Neural cell (in vitro differentiated cells): ENCODE measurements at regions not wholly inside any gene's neighbourhood (a gene's known extent, or its start where the extent isn't known, plus 50 kb on each side); places are given as distances from the start of the nearest gene placed in this dataset.

ENCODE experiments used
- EP300 ChIP-seq: fragments of 450-650 bp; conservative IDR thresholded peaks from 2 replicates; pipeline ENCODE4 v1.6.1; 2014; ENCODE audit warnings: antibody characterized with exemption, mild to moderate bottlenecking, moderate library complexity; ENCODE audit not compliant: poor library complexity, severe bottlenecking
- EZH2 ChIP-seq: fragments of 200-600, 300-800 bp; shearing (Covaris generic), sonication (generic); IDR thresholded peaks from 2 replicates; pipeline ENCODE4 v1.6.1; 2014; ENCODE audit warnings: antibody characterized with exemption, low read length, borderline replicate concordance, mild to moderate bottlenecking; ENCODE audit not compliant: insufficient read depth, poor library complexity, severe bottlenecking
- MXI1 ChIP-seq: fragments of 450-650 bp; conservative IDR thresholded peaks from 2 replicates; pipeline ENCODE4 v1.6.1; 2014; ENCODE audit warnings: antibody characterized with exemption, mild to moderate bottlenecking; ENCODE audit not compliant: poor library complexity, severe bottlenecking
- POLR2AphosphoS5 ChIP-seq: IDR thresholded peaks from 2 replicates; pipeline ENCODE4 v1.6.1; 2012
- RAD21 ChIP-seq: fragments of 450-650 bp; conservative IDR thresholded peaks from 2 replicates; pipeline ENCODE4 v1.6.1; 2014; ENCODE audit warnings: antibody characterized with exemption, mild to moderate bottlenecking, moderate library complexity
- TAF1 ChIP-seq: IDR thresholded peaks from 2 replicates; pipeline ENCODE4 v1.6.1; 2012; ENCODE audit warnings: low read depth
- TF ChIP-seq, protein P1 (sequence below): fragments of 450-650 bp; IDR thresholded peaks from 2 replicates; pipeline ENCODE4 v1.5.1; 2014; ENCODE audit warnings: antibody characterized with exemption, mild to moderate bottlenecking, moderate library complexity; ENCODE audit not compliant: poor library complexity, severe bottlenecking
- TF ChIP-seq, protein P2 (sequence below): IDR thresholded peaks from 2 replicates; pipeline ENCODE4 v1.6.1; 2012; ENCODE audit warnings: borderline replicate concordance

- TF ChIP-seq, protein P1, sequence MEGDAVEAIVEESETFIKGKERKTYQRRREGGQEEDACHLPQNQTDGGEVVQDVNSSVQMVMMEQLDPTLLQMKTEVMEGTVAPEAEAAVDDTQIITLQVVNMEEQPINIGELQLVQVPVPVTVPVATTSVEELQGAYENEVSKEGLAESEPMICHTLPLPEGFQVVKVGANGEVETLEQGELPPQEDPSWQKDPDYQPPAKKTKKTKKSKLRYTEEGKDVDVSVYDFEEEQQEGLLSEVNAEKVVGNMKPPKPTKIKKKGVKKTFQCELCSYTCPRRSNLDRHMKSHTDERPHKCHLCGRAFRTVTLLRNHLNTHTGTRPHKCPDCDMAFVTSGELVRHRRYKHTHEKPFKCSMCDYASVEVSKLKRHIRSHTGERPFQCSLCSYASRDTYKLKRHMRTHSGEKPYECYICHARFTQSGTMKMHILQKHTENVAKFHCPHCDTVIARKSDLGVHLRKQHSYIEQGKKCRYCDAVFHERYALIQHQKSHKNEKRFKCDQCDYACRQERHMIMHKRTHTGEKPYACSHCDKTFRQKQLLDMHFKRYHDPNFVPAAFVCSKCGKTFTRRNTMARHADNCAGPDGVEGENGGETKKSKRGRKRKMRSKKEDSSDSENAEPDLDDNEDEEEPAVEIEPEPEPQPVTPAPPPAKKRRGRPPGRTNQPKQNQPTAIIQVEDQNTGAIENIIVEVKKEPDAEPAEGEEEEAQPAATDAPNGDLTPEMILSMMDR = peak; percentile 49
- TF ChIP-seq EP300 = no peak
- no peak for TF ChIP-seq TAF1
- TF ChIP-seq POLR2AphosphoS5 = no peak
- no peak for TF ChIP-seq MXI1
- no peak for TF ChIP-seq EZH2
- no peak for TF ChIP-seq RAD21
- TF ChIP-seq, protein P2, sequence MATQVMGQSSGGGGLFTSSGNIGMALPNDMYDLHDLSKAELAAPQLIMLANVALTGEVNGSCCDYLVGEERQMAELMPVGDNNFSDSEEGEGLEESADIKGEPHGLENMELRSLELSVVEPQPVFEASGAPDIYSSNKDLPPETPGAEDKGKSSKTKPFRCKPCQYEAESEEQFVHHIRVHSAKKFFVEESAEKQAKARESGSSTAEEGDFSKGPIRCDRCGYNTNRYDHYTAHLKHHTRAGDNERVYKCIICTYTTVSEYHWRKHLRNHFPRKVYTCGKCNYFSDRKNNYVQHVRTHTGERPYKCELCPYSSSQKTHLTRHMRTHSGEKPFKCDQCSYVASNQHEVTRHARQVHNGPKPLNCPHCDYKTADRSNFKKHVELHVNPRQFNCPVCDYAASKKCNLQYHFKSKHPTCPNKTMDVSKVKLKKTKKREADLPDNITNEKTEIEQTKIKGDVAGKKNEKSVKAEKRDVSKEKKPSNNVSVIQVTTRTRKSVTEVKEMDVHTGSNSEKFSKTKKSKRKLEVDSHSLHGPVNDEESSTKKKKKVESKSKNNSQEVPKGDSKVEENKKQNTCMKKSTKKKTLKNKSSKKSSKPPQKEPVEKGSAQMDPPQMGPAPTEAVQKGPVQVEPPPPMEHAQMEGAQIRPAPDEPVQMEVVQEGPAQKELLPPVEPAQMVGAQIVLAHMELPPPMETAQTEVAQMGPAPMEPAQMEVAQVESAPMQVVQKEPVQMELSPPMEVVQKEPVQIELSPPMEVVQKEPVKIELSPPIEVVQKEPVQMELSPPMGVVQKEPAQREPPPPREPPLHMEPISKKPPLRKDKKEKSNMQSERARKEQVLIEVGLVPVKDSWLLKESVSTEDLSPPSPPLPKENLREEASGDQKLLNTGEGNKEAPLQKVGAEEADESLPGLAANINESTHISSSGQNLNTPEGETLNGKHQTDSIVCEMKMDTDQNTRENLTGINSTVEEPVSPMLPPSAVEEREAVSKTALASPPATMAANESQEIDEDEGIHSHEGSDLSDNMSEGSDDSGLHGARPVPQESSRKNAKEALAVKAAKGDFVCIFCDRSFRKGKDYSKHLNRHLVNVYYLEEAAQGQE = no peak
Observed at GRCh38 chr17:12545877-12546513, 119.7 kb upstream of the MYOCD start.
